NCI-H1092 (cell line): ENCODE measurements at regions not wholly inside any gene's neighbourhood (a gene's known extent, or its start where the extent isn't known, plus 50 kb on each side); places are given as distances from the start of the nearest gene placed in this dataset.
A peak's percentile ranks its signal among the peaks of the same experiment; 100 is the strongest.
"Not testable (repeated sequence)": the region's sequence is repeated elsewhere in the genome, so short reads cannot be mapped to it uniquely, and the experiment has no call there.

Source experiments
- DNase-seq: peaks from one replicate; lab custom pipeline; 2025; lab: John Stamatoyannopoulos, UW

DNA sequence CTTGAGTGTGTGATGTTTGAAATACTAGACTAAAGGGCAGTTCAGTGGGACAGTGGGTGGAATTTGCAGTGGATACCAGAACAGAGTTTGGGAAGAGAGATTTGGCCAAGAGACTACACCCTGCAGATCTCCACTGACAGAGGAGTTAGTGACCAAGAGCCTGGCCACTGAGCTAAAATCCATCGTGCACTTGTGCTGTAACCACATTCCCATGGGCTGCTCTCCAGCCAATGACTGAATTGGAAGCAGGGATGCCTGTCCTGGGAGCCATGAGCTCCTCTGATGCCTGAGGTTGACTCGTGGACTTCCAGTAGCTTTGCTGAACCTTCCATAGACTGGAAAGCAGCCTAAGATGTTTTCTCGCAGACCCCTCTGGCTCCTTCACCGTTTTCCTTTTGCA lies 296.1 kb downstream of the TRIML1 start:
- no peak for DNase-seq

DNA sequence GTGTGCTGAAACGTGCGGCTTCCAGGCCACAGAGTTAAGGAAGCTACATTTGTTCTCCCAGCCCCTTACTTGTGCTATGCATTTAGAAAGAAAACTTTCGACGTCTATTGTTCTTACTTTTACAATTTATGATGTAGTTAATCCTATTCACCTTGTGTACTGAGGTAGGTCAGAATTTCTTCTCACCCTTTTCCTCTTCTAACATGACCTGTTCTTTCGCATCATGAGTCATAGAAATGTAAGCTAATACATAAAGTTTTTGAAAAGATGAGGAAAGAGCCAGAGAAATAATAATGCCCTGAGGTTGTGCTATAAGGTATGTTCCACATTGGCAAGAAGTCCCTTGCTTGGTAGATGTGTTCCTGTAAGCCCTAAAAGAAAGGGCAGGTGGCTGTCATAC lies 298.3 kb downstream of the TRIML1 start:
- DNase-seq = no peak

DNA sequence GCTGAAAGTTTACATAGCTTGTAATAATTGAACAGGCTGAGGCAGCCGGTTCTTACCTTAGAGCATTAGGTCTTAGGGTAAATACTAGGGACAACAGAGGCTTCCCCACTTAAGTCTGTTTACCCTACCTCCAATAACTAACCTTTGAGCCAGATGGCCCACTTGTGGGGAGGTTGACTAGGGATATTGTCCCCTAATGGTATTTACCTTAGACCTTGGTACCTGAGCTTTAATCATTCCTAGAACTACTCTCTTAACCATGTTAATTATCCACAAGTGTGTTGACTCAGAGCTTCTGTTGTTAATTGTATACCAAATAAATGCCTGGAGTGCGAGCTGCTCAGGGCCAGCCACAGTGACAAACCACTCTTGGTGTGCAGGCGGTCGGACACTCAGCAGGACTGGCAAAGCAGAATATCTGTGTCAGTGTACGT lies 299.2 kb downstream of the TRIML1 start:
- DNase-seq = peak; percentile 94

DNA sequence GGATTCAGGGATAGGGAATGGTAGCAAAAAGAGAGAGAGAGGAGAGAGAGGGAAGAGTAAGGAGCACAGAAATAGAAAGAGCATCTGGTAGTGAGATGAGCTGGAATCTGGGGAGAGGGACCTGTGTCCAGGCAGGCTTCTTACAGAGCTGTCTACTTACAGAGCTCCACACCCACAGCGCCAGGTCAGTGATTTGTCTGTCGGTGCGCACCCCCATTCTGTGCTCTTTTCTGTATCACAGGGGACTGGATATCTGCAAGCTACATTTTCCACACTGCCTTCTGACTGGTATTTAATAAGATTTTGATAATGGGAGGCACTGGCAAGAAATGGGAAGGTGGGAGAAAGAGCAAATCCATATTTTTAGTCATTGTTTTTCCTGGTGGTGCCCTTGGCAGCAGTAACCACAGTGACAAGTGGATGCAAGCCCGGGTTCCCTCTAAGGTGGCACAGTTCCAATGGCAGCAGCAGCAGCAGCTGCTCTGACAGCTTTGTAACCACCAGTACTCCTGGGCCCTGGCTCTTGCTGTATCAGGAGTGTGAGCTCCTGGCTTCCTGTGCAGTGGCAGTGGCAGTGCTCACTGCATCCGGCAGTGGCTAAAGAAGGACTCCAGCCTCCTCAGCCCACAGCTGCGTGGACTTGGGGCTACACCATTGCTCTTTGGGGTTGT lies 300.5 kb downstream of the TRIML1 start:
- peak; percentile 94 for DNase-seq

DNA sequence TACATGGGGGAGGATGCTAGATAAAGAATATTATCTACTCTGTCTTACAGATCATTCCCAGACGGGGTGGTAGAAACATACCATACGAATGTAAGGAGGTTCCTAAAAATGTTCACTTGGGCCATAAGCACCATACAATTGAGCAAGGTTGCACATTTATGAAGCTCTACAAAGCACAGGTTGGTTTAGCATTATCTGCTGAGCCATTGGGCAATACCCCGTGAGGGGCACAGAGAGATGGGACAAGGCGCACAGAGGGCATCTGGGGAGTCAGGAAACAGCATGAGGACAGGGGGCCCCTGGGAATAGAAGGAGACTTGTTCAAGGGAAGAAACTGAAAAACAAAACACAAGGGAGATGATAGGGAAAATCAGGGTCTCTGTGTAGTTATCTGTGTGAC lies 305.3 kb downstream of the TRIML1 start:
- DNase-seq = no peak

DNA sequence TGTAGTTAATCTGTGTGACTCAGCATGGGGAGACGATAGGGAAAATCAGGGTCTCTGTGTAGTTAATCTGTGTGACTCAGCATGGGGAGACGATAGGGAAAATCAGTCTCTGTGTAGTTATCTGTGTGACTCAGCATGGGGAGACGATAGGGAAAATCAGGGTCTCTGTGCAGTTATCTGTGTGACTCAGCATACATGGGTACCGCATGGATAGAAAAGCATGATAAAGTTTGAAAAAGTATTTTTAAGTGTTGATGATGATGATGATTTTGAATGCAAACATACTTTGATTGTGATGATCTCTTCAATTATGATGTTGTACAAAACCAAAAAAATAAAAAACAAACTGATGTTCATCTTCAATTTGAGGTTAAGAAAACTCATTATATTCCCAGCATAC lies 309.8 kb downstream of the TRIML1 start:
- DNase-seq = not testable (repeated sequence)

DNA sequence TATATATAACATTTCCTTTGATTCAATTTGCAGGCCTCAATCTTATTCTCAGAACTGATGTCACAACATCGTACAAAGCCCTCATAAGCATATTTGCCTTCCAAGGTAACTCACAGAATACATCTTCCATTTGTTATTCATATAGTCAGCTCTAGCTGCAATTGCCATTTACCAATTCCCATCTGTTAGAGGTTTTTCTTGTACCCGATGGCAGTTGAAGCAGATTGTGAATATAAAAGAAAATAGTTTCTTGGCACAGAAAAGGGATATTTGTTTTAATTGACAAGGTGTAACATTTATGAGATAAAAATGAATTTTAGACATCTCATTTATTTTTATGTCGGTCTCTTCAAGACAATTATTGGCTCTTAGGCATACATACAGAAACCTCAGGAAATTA lies 311.3 kb downstream of the TRIML1 start:
- no peak for DNase-seq

DNA sequence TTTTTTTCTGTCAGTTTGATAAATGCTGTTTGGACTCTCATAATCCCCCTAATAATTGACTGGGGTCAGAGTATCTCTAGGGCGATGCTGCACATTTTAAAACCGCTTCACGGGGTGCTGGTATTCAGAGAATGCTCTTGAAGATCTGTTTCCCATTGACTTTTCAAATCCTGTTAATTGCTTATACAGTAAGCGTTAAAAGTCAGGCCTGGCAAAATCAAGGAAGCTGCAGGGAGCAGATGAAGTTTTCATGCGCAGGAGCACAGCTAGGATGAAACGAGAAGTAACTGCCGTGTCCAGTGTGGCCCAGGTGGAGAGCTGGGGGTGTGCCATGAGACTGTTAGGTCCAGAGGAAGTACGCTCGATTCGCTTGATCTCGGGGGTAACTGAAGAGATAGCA lies 312.9 kb downstream of the TRIML1 start:
- DNase-seq = no peak

DNA sequence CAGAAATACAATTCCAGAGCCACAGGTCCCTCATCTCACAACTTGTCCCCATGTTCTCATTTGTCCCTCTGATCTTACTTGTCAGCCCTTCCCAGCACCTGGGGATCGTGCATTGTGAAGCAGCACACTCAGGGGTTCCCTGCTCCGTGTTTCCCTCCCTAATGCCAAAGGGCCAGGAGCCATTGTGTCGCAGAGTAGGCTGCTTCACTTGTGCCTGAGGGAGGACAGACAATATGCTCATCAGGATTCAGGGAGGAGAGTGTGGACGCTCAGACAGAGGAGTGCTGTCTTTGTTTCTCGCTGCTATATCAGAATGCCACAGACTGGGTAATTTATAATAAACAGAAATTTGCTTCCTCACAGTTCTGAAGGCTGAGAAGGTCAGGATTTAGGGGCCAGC lies 315.3 kb downstream of the TRIML1 start:
- no peak for DNase-seq

DNA sequence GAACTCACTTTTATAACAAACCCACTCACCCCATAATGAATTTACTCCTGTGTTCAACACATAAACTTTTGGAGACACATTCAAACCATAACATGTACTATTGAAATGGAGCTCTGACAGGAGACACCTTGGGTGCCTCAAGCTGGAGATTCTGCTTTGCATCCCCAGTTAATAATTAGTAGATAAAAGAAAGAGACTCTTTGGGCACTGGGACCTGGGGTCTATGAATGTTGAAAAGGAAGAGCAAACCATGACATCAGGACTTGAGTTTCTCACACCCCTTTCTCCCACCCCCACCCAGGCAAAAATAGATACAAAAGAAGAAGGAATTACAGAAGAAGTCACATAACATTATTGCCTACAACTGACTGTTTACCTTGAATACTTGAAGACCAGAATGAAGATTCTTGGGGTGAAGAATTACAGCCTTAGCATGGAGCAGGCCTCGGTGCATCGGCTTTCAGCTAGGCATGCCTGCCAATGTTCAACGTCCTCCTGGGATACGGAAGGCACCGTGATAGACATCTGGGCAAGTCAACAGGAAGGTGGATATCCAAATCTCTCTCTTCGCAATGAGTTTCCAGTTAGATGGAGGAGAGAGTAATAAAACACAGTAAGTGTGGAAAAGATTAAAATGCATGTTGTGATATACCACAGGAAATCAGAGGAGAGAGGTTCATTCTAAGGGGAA lies 316.0 kb downstream of the TRIML1 start:
- no peak for DNase-seq

DNA sequence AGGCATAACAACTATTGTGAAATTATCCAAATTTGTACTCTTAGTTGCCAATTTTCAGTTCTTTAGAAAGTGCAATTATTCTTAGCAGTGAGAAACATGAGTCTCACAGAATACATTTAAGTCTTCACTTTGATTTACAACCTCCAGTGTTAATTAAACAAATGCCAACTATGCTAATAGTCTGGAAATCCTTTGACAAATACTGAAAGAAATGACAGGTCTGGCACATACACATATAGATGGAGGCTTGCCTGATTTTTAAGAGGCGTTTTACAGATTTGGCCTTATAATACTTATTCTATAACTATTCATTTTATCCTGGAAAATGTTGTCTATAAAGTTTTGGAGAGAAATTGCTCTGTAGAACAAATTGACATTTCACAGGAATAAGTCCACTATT lies 320.1 kb downstream of the TRIML1 start:
- no peak for DNase-seq

DNA sequence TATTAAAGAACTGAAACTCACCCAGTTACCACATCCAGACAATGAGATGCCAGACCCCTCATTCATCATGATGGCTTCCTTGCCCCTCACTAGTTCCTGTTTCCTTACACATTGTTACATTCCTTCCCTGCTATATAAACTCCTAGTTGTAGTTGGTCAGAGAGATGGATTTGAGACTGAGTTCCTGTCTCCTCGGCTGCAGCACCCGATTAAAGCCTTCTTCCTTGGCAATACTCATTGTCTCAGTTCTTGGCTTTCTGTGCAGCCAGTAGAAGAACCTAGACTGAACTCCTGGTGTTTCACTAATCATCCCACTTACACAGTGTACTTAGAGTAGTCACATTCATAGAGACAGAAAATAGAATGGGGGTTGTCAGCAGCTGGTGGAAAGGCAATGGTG lies 324.7 kb downstream of the TRIML1 start:
- DNase-seq = no peak

DNA sequence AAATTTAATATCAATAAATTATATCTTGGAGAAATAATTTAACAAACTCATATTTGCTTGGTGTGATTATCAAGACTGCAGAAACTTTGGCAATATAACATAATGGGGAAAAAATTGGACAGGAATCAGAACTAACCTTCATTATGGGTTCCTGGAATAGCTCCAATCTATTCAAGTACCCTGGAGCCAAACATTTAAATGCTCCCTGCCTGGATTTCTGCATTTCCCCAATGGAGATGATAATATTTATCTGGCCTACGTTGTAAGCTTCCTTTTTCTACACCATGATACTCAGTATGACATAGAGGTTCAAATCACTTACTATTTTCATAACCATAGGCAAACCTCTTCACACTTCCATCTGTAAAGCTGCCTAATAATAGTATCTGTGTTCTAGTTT lies 326.8 kb downstream of the TRIML1 start:
- DNase-seq = peak; percentile 79

DNA sequence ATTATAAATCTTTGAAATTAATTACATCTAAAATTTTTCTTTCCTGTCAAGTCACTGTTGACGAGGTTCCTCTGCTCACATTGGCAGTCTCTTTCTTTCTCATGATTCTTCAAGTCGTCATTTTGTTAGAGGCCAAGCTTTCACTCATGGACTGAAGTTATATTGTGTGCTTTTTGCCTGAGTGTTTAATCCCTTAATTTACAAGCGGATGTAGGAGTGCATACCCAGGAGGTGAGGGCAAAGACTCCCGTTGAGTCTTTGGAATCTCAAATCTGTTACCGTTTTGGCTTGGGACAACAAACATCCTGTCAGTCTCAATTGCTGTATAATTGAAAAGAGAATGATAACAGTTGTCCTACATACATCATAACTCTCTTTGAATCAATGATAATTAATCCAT lies 345.0 kb downstream of the TRIML1 start:
- DNase-seq = no peak

DNA sequence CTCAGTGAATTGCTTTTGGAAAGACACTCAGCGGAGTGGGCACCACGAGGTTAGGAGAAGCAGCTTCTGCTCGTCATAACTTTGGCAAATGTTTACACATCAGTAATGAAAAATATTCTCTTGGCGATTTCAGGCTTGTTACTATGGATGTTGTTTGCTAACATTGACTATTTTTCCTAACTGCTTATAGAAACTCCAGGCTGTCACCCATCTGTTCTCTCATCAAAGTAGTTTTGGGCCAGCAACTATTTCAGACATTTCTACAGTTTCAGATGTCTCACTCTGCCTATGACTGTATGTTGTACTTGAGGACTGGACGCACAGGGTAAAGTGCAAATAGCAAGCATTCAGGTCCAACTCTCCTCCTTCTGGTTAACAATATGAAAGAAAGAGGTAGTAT lies 346.7 kb downstream of the TRIML1 start:
- no peak for DNase-seq

DNA sequence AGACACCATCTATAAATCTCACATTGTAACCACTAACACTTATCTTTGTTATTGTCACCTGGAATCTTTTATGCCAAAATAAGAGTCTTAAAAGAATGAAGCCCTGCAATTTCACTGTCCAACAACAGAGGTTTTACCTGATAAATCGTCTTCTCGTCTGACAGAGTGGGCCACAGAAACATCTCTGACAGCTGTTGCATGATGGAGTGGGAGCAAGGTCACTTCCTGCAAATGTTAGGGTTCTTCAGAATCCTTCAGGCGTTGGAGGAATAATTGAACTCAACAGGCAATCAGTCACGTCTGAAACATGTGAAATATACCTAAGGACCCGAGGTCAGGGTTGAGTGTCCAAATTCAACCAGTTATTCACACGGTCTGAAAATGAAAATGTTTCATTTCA lies 353.6 kb downstream of the TRIML1 start:
- no peak for DNase-seq

DNA sequence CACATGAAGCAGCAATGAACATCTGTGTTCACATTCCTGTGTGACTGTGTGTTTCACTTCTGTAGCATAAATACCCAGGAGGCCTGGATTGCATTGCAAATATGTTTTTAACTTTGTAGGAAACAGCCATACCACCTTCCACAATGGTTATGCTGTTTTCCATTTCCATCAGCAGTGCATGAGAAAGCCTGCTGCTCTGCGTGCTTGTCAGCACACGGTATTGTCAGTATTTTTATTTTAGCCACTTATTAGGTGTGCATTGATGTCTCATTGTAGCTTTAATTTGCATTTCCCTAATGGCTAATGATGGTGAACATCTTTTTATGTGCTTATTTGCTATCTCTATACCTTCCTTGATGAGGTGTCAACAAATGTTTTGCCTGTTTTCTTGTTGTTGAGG lies 355.9 kb downstream of the TRIML1 start:
- no peak for DNase-seq

DNA sequence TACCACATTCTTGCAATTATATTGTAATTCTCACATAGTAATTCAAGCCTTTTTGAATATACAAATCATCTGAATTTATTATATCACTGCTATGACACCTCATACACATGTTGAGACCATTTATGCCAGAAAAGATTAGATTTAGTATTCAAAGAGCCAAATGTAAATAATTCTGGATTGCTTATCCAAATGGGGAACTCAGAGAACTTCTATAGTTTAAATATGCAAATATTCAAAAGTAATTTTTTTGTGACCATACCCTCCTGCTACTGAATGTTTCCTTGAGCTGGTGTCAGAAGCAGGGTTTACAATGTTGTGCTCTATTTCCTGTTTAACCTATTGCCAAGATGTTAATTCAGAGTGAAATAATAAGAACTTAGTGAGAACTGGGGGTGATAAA lies 372.2 kb downstream of the TRIML1 start:
- DNase-seq = no peak

DNA sequence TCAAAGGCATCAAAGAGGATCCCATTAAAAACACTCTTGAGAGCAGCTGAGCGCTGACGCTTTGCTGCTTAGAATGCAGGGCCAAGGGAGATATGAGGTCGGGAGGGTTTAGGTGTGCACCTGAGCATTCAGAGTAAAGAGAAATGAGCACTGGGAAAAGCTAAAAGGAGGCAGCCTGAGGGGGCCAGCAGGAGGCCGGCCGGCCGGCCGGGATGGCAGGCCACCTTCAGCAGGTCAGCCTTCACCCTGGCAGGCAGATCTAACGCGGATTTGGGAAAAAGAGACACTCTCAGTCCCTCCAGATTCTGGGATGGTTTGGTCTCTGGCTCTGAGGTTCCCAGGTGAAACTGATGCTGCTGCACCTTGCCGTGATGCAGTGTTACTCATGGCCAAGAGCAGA lies 393.5 kb downstream of the TRIML1 start:
- no peak for DNase-seq

DNA sequence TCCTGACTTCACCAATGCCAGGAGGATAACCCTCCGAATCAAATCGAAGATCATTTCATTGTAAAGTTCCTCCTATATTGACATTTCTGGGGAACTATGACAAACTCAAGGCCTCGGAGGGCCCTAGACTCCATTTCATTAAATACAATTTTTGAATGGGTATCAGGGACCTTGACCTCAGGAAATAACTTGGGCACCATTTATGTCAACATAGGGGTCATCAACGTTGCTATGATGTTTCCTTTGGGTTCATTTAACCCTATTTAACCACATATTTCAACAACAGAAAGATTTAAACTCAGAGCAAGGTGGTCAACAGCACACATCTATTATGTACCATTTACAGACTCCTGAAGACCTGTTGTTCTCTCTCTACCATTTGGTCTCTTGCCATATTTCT lies 395.1 kb downstream of the TRIML1 start:
- no peak for DNase-seq

DNA sequence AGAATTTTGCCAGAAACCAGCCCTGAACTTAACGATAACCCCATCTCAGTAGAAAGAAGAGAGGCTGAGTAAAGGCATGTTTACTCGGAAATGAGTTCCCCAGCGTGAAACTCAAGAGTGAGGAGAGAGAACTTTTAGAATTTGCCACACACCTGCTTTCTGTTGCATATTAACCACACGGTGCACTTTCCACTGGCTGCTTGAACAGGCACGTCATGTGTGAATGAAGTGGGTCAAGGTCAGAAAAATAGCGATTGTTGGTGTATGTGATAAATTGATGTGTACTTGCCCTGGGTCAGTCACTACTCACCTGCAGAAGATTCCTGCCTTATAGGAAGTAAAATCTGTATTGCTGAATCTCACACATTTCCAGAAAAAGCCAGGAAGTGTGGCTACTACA lies 395.7 kb downstream of the TRIML1 start:
- no peak for DNase-seq

DNA sequence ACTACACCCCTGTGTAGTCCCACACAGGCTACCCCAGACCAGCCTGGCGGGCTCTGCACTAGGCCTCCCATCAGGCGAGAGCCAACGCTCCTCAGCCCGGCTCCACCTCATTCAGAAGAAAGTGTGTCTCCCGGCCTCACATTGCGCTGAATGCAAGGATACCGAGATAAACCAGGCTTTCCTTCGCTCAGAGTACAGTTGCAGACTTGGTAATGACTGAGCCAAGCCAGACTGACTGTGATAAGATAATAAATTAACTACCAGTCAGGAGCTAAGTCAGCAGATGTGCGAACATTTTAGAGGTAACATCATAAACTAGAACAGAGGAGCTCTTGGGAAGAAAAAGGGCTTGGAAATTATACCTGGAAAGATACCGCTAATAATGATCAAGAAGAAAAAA lies 397.6 kb downstream of the TRIML1 start:
- DNase-seq = no peak

DNA sequence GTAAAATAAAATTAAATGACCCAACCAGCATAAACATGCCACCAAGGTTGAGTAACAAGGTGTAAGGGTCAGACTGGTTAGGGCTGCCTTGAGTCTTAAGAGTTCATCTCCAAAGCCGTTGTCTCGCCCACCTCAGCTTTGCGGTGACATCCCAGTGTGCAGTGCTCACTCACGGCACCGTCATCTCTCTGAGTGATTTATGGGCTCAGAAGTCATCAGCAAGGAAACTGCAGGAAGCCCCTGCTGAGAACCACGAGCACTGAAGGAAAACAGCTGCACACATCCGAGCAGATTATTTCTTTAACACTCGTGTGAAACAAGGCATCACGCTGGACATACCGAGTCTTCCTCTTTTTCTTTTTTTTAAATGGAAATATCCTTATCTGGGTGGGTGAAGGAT lies 411.1 kb downstream of the TRIML1 start:
- no peak for DNase-seq

DNA sequence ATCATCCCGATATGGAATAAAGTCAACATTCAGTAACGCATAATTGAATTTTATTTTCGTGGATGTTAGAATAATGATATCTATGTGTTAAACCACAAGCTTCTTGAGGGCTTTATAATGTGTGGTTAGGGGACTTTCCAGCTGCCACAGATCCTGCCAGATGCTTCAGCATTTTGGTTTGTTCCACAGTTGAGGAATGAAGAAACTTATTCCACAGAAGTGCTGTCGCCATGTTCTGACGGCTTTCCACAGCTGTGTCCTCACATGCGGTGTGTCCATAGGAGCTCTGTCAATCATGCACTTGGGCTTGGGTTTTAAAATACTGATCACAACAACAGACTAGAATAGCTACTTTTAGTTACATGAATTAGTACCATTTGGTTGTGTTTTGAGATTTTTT lies 411.9 kb downstream of the TRIML1 start:
- no peak for DNase-seq
